ENCODE measurements at regions not wholly inside any gene's neighbourhood (a gene's known extent, or its start where the extent isn't known, plus 50 kb on each side); places are given as distances from the start of the nearest gene placed in this dataset.

- TF ChIP-seq PATZ1 (CRISPR knock-in tag; IDR thresholded peaks at IDR 0.05; ENCODE audit: borderline replicate concordance) (no peak), TOX (CRISPR knock-in tag; IDR thresholded peaks at IDR 0.05; ENCODE audit: borderline replicate concordance) (no peak), SNAI2 (CRISPR knock-in tag; IDR thresholded peaks at IDR 0.05) (no peak), ZNF8 (CRISPR knock-in tag; IDR thresholded peaks at IDR 0.05) (no peak), GLIS3 (CRISPR knock-in tag; IDR thresholded peaks at IDR 0.05) (no peak), ZFP3 (CRISPR knock-in tag; IDR thresholded peaks at IDR 0.05) (no peak), ISL1 (CRISPR knock-in tag; IDR thresholded peaks at IDR 0.05) (no peak), OSR1 (CRISPR knock-in tag; IDR thresholded peaks at IDR 0.05) (no peak), ZNF70 (CRISPR knock-in tag; IDR thresholded peaks at IDR 0.05) (no peak), RARB (CRISPR knock-in tag; IDR thresholded peaks at IDR 0.05) (no peak), BACH2 (CRISPR knock-in tag; IDR thresholded peaks at IDR 0.05; ENCODE audit: borderline replicate concordance) (no peak), ZC3H10 (CRISPR knock-in tag; IDR thresholded peaks at IDR 0.05) (no peak), ESRRG (CRISPR knock-in tag; IDR thresholded peaks at IDR 0.05) (no peak), TCF4 (CRISPR knock-in tag; IDR thresholded peaks at IDR 0.05; ENCODE audit: borderline replicate concordance) (no peak), CSDC2 (CRISPR knock-in tag; IDR thresholded peaks at IDR 0.05) (no peak), ARNTL (CRISPR knock-in tag; IDR thresholded peaks at IDR 0.05; ENCODE audit: borderline replicate concordance, low read depth) (no peak), ZFP30 (CRISPR knock-in tag; IDR thresholded peaks at IDR 0.05) (no peak), PPARA (CRISPR knock-in tag; IDR thresholded peaks at IDR 0.05; ENCODE audit: borderline replicate concordance) (no peak), CREB5 (CRISPR knock-in tag; IDR thresholded peaks at IDR 0.05; ENCODE audit: low read depth) (no peak), ZNF565 (CRISPR knock-in tag; conservative IDR thresholded peaks at IDR 0.05; ENCODE audit: low read depth) (no peak)
- ATAC-seq: no peak
Observed at GRCh38 chr10:25820874-25821273, 113.2 kb upstream of the MYO3A start.

GRCh38 chr10:25824050-25824449 lies 110.0 kb upstream of the MYO3A start:
- TF ChIP-seq SNAI2 (CRISPR knock-in tag; IDR thresholded peaks at IDR 0.05) (no peak), RARB (CRISPR knock-in tag; IDR thresholded peaks at IDR 0.05) (no peak), GLIS3 (CRISPR knock-in tag; IDR thresholded peaks at IDR 0.05) (no peak), ESRRG (CRISPR knock-in tag; IDR thresholded peaks at IDR 0.05) (no peak), BACH2 (CRISPR knock-in tag; IDR thresholded peaks at IDR 0.05; ENCODE audit: borderline replicate concordance) (no peak), ARNTL (CRISPR knock-in tag; IDR thresholded peaks at IDR 0.05; ENCODE audit: borderline replicate concordance, low read depth) (no peak), POU6F1 (CRISPR knock-in tag; IDR thresholded peaks at IDR 0.05; ENCODE audit: borderline replicate concordance, low read depth) (no peak)
- no peak for ATAC-seq

GRCh38 chr10:25828475-25828874 lies 105.6 kb upstream of the MYO3A start:
- TF ChIP-seq PPARA (CRISPR knock-in tag; IDR thresholded peaks at IDR 0.05; ENCODE audit: borderline replicate concordance) (no peak), ZNF8 (CRISPR knock-in tag; IDR thresholded peaks at IDR 0.05) (no peak), ARNTL (CRISPR knock-in tag; IDR thresholded peaks at IDR 0.05; ENCODE audit: borderline replicate concordance, low read depth) (no peak), TSHZ2 (CRISPR knock-in tag; IDR thresholded peaks at IDR 0.05) (no peak), ZFP30 (CRISPR knock-in tag; IDR thresholded peaks at IDR 0.05) (no peak), ZNF565 (CRISPR knock-in tag; conservative IDR thresholded peaks at IDR 0.05; ENCODE audit: low read depth) (no peak), POU6F1 (CRISPR knock-in tag; IDR thresholded peaks at IDR 0.05; ENCODE audit: borderline replicate concordance, low read depth) (no peak), ZFP3 (CRISPR knock-in tag; IDR thresholded peaks at IDR 0.05) (no peak), SNAI2 (CRISPR knock-in tag; IDR thresholded peaks at IDR 0.05) (no peak), ESRRG (CRISPR knock-in tag; IDR thresholded peaks at IDR 0.05) (no peak), GLIS3 (CRISPR knock-in tag; IDR thresholded peaks at IDR 0.05) (no peak), PATZ1 (CRISPR knock-in tag; IDR thresholded peaks at IDR 0.05; ENCODE audit: borderline replicate concordance) (no peak), ZC3H10 (CRISPR knock-in tag; IDR thresholded peaks at IDR 0.05) (no peak), ISL1 (CRISPR knock-in tag; IDR thresholded peaks at IDR 0.05) (no peak), OSR1 (CRISPR knock-in tag; IDR thresholded peaks at IDR 0.05) (no peak), CREB5 (CRISPR knock-in tag; IDR thresholded peaks at IDR 0.05; ENCODE audit: low read depth) (no peak), CSDC2 (CRISPR knock-in tag; IDR thresholded peaks at IDR 0.05) (no peak), ZNF70 (CRISPR knock-in tag; IDR thresholded peaks at IDR 0.05) (no peak), RARB (CRISPR knock-in tag; IDR thresholded peaks at IDR 0.05) (no peak), TOX (CRISPR knock-in tag; IDR thresholded peaks at IDR 0.05; ENCODE audit: borderline replicate concordance) (no peak)

More at GRCh38 chr10:25828475-25828874, 105.6 kb upstream of the MYO3A start:
- no peak for ATAC-seq

Measured in SK-N-SH treated with all-trans-retinoic acid at 6 μM for 48 hours (cell line).